H1 (cell line): ENCODE measurements at regions not wholly inside any gene's neighbourhood (a gene's known extent, or its start where the extent isn't known, plus 50 kb on each side); places are given as distances from the start of the nearest gene placed in this dataset.

Source experiments
- BCL11A ChIP-seq, 2 experiments: IDR thresholded peaks; one replicate each; pipeline ENCODE4 v1.6.1; 2011; ENCODE audit warnings: low read depth in 2 of 2, low read length in 2 of 2, mild to moderate bottlenecking in 2 of 2
- BRCA1 ChIP-seq: IDR thresholded peaks from 2 replicates; pipeline ENCODE4 v1.6.1; 2012; ENCODE audit warnings: low read depth, low read length, improper control_type of control experiment
- CHD1 ChIP-seq: IDR thresholded peaks from 2 replicates; pipeline ENCODE4 v1.6.1; 2012; ENCODE audit warnings: low read depth, low read length, improper control_type of control experiment
- CHD2 ChIP-seq: IDR thresholded peaks from 2 replicates; pipeline ENCODE4 v1.6.1; 2012; ENCODE audit warnings: low read length, improper control_type of control experiment
- EP300 ChIP-seq, 2 experiments: IDR thresholded peaks; 1 replicate in 1 of 2; 2 replicates in 1 of 2; pipeline ENCODE4 v1.6.1; 2011 to 2012; ENCODE audit warnings: low read depth in 2 of 2, low read length in 2 of 2, mild to moderate bottlenecking in 2 of 2, borderline replicate concordance in 1 of 2, inconsistent platforms in 1 of 2, moderate library complexity in 1 of 2
- EZH2 ChIP-seq: fragments of 200-600 bp; sonication (generic); IDR thresholded peaks from 2 replicates; pipeline ENCODE4 v1.7.1; 2012; ENCODE audit warnings: low read depth, mild to moderate bottlenecking, moderate library complexity, low read length, inconsistent platforms; ENCODE audit not compliant: severe bottlenecking
- GABPA ChIP-seq: IDR thresholded peaks from 2 replicates; pipeline ENCODE4 v1.6.1; 2011; ENCODE audit warnings: mild to moderate bottlenecking, low read length, moderate library complexity, borderline replicate concordance; ENCODE audit not compliant: insufficient read depth
- KDM5A ChIP-seq: fragments of 200-600 bp; IDR thresholded peaks from 2 replicates; pipeline ENCODE4 v1.7.1; 2012; ENCODE audit warnings: mild to moderate bottlenecking, low read length, inconsistent platforms, mixed read lengths
- POLR2A ChIP-seq, 2 experiments: IDR thresholded peaks; 1 replicate in 1 of 2; 2 replicates in 1 of 2; pipeline ENCODE4 v1.6.1; 2011; ENCODE audit warnings: low read depth in 2 of 2, low read length in 2 of 2, mild to moderate bottlenecking in 2 of 2; ENCODE audit errors: control extremely low read depth in 1 of 2
- RAD21 ChIP-seq, 2 experiments: IDR thresholded peaks in 1 of 2; conservative IDR thresholded peaks in 1 of 2; 2 replicates each; pipeline ENCODE4 v1.6.1; 2011; ENCODE audit warnings: low read depth in 2 of 2, low read length in 2 of 2, improper control_type of control experiment in 1 of 2, inconsistent platforms in 1 of 2, mild to moderate bottlenecking in 1 of 2, moderate library complexity in 1 of 2
- TEAD4 ChIP-seq: IDR thresholded peaks from 2 replicates; pipeline ENCODE4 v1.6.1; 2012; ENCODE audit warnings: low read depth, low read length, inconsistent platforms, mixed read lengths
- TF ChIP-seq, protein P1 (sequence below): IDR thresholded peaks from 2 replicates; pipeline ENCODE4 v1.6.1; 2012; ENCODE audit warnings: low read length, inconsistent platforms
- TF ChIP-seq, protein P2 (sequence below), 3 experiments: IDR thresholded peaks; 1 replicate in 2 of 3; 2 replicates in 1 of 3; pipeline versions ENCODE4 v1.5.1 to v1.6.1; 2011; ENCODE audit warnings: low read length in 3 of 3, mild to moderate bottlenecking in 3 of 3, inconsistent platforms in 2 of 3, low read depth in 1 of 3, moderate library complexity in 1 of 3; ENCODE audit not compliant: insufficient read depth in 1 of 3; ENCODE audit errors: control extremely low read depth in 1 of 3

- TF ChIP-seq KDM5A = no peak
- TF ChIP-seq, protein P1, sequence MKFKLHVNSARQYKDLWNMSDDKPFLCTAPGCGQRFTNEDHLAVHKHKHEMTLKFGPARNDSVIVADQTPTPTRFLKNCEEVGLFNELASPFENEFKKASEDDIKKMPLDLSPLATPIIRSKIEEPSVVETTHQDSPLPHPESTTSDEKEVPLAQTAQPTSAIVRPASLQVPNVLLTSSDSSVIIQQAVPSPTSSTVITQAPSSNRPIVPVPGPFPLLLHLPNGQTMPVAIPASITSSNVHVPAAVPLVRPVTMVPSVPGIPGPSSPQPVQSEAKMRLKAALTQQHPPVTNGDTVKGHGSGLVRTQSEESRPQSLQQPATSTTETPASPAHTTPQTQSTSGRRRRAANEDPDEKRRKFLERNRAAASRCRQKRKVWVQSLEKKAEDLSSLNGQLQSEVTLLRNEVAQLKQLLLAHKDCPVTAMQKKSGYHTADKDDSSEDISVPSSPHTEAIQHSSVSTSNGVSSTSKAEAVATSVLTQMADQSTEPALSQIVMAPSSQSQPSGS = no peak
- TF ChIP-seq POLR2A (IDR thresholded peaks at IDR 0.05; ENCODE audit: control extremely low read depth in 1 of 2, low read depth in 2 of 2, low read length in 2 of 2) = no peak
- no peak for TF ChIP-seq CHD2
- TF ChIP-seq RAD21 (IDR thresholded peaks at IDR 0.05 in 1 of 2, conservative IDR thresholded peaks at IDR 0.05 in 1 of 2; ENCODE audit: low read depth in 2 of 2, low read length in 2 of 2) = no peak
- TF ChIP-seq EP300 (IDR thresholded peaks at IDR 0.05; ENCODE audit: borderline replicate concordance in 1 of 2, low read depth in 2 of 2, low read length in 2 of 2) = no peak
- TF ChIP-seq EZH2 = no peak
- TF ChIP-seq, protein P2, sequence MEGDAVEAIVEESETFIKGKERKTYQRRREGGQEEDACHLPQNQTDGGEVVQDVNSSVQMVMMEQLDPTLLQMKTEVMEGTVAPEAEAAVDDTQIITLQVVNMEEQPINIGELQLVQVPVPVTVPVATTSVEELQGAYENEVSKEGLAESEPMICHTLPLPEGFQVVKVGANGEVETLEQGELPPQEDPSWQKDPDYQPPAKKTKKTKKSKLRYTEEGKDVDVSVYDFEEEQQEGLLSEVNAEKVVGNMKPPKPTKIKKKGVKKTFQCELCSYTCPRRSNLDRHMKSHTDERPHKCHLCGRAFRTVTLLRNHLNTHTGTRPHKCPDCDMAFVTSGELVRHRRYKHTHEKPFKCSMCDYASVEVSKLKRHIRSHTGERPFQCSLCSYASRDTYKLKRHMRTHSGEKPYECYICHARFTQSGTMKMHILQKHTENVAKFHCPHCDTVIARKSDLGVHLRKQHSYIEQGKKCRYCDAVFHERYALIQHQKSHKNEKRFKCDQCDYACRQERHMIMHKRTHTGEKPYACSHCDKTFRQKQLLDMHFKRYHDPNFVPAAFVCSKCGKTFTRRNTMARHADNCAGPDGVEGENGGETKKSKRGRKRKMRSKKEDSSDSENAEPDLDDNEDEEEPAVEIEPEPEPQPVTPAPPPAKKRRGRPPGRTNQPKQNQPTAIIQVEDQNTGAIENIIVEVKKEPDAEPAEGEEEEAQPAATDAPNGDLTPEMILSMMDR (IDR thresholded peaks at IDR 0.05; ENCODE audit: control extremely low read depth in 1 of 3, insufficient read depth in 1 of 3, low read depth in 1 of 3, low read length in 3 of 3) = no peak
- TF ChIP-seq TEAD4 = no peak
- no peak for TF ChIP-seq GABPA
- no peak for TF ChIP-seq CHD1
- no peak for TF ChIP-seq BRCA1
- TF ChIP-seq BCL11A (IDR thresholded peaks at IDR 0.05; ENCODE audit: low read depth in 2 of 2, low read length in 2 of 2) = no peak
These were observed 375.4 kb downstream of the ZNF674 start for GRCh38 chrX:46169808-46170207.
